GM19452 (cell line): ENCODE measurements at regions not wholly inside any gene's neighbourhood (a gene's known extent, or its start where the extent isn't known, plus 50 kb on each side); places are given as distances from the start of the nearest gene placed in this dataset.
"Not testable (repeated sequence)": the region's sequence is repeated elsewhere in the genome, so short reads cannot be mapped to it uniquely, and the experiment has no call there.

Experiments used
- ATAC-seq: cut with Tn5 transposase; IDR thresholded peaks from one replicate; pipeline ENCODE4 v1.9.1; 2021; ENCODE audit not compliant: unreplicated experiment

- no peak for ATAC-seq
These were observed 103.9 kb upstream of the BCL6 start for GRCh38 chr3:187849016-187849654.

GRCh38 chr3:187850258-187850921 lies 105.1 kb upstream of the BCL6 start:
- ATAC-seq, result no peak

GRCh38 chr3:187852842-187853730 lies 107.8 kb upstream of the BCL6 start:
- ATAC-seq, result no peak

- no peak for ATAC-seq
These were observed 109.9 kb upstream of the BCL6 start for GRCh38 chr3:187855131-187855530.

- ATAC-seq, result no peak
These were observed 111.3 kb upstream of the BCL6 start for GRCh38 chr3:187856555-187856954.

GRCh38 chr3:187858041-187858440 lies 112.8 kb upstream of the BCL6 start:
- ATAC-seq, result no peak

GRCh38 chr3:187858711-187859110 lies 113.4 kb upstream of the BCL6 start:
- ATAC-seq, result no peak

- ATAC-seq, result not testable (repeated sequence)
These were observed 117.5 kb upstream of the BCL6 start for GRCh38 chr3:187862701-187863277.

- ATAC-seq, result peak; percentile 93
These were observed 125.3 kb upstream of the BCL6 start for GRCh38 chr3:187870360-187871203.

GRCh38 chr3:187871204-187871591 lies 125.9 kb upstream of the BCL6 start:
- ATAC-seq, result no peak

GRCh38 chr3:187871848-187872247 lies 126.6 kb upstream of the BCL6 start:
- ATAC-seq, result no peak

GRCh38 chr3:187873843-187874242 lies 128.6 kb upstream of the BCL6 start:
- no peak for ATAC-seq

GRCh38 chr3:187875863-187876262 lies 130.6 kb upstream of the BCL6 start:
- no peak for ATAC-seq

- no peak for ATAC-seq
These were observed 133.7 kb upstream of the BCL6 start for GRCh38 chr3:187878772-187879518.

- ATAC-seq, result no peak
These were observed 135.2 kb upstream of the BCL6 start for GRCh38 chr3:187880441-187880840.

GRCh38 chr3:187880851-187881250 lies 135.6 kb upstream of the BCL6 start:
- ATAC-seq, result no peak

GRCh38 chr3:187888701-187889100 lies 143.4 kb upstream of the BCL6 start:
- no peak for ATAC-seq

GRCh38 chr3:187889106-187889505 lies 143.8 kb upstream of the BCL6 start:
- ATAC-seq, result no peak

GRCh38 chr3:187889601-187890404 lies 144.5 kb upstream of the BCL6 start:
- no peak for ATAC-seq
